NCI-H2081 (cell line): ENCODE measurements at regions not wholly inside any gene's neighbourhood (a gene's known extent, or its start where the extent isn't known, plus 50 kb on each side); places are given as distances from the start of the nearest gene placed in this dataset.

Experiments
- DNase-seq, 2 experiments: peaks; one replicate each; lab custom pipeline; 2025; lab: John Stamatoyannopoulos, UW

DNA sequence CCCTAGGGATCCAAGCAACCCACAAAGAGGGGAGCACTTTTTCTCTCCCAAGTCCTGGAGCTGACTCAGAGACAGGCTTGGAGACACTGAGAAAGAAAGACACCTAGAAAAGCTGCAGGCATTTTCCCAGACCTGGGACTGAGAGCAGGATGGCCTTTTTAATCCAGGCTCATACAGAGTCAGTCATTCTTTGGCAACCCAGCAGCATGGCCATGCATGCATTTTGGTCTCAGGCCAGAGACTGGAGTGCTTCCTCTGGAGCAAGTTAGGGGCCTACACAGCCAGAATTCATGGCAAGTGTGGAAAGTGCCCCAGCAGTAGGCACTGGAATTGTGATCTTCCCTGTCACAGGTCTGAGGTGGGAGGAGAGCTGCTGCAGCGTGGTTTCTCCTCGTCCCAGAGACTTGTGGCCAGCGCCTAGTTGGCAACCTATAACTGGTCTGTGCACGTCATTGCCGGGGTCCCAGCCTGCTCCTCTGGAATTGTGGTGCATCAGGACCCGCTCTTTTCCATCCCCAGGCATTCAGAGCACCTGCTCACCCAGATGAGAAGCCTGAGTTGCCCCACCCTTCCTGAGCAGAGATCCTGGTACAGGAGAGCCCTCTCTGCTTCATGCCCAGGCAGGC, 231.9 kb upstream of the RAB6C start:
- no peak for DNase-seq

DNA sequence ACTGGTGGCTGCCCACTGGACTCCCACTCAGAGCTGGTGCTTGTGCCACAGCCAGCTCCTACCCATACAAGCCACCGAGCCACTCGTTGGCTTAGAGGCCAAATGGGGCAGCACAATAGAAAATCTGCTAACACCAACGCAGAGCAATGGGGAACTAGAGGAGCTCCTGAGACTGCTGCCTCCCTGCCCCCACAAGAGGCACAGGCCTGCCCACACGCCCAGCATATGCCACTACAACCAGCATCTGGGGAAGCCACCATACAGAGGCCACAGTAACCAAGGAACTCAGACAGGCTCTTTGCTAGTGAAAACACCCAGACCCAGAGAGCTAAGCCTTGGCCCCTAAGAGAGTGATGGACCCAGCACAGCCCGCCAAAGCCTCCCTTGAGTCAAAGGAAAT, 231.2 kb upstream of the RAB6C start:
- no peak for DNase-seq

DNA sequence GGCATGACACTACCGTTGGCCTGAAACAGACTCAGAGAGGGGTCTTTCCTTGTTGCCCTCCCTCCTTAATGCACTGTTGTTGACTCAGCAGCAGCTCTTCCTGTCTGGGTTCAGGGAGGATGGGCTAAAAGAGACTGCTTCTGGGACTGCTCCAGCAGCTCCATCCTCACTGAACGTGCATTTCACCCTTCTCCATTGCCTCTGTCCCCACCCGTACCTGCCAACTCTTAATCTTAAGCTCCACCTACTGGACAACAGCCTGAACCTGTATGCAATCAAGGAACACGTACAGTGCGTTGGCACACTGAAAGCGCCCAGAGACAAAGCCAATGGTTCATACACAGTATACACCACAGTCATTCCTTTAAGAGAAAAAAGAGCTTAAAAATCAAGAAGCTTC, 230.8 kb upstream of the RAB6C start:
- peak in 1 of 2 experiments; percentile 5 for DNase-seq

DNA sequence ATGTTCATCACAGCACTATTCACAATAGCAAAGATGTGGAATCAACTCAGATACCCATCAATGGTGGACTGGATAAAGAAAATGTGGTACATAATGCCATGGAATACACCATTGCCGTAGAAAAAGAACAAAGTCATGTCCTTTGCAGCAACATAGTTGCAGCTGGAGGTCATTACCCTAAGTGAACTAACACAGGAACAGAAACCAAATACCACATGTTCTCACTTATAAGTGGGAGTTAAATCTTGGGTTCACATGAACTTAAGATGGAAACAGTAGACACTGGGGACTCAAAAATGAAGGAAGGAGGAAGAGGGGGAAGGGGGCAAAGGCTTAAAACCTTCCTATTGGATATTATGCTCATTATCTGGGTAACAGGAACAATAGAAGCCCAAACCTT, 228.1 kb upstream of the RAB6C start:
- DNase-seq = no peak

DNA sequence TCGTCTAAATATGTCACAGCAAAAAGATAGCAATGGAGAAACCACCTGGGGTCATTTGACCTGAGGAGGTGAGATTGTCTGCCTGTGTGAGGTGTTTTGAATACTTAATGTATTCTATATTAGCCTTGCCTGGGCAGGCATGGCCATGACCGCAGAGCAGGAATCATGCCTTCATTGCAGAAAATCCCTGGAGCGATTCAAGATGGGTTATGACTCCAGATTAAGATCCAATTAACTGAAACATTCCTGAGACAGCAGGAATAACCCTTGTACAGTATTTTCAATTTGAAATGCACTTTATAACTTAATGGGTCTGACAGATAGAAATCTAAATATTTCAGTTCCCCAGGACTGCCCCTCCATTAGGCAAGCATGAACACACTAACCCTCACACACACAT, 227.3 kb upstream of the RAB6C start:
- no peak for DNase-seq

DNA sequence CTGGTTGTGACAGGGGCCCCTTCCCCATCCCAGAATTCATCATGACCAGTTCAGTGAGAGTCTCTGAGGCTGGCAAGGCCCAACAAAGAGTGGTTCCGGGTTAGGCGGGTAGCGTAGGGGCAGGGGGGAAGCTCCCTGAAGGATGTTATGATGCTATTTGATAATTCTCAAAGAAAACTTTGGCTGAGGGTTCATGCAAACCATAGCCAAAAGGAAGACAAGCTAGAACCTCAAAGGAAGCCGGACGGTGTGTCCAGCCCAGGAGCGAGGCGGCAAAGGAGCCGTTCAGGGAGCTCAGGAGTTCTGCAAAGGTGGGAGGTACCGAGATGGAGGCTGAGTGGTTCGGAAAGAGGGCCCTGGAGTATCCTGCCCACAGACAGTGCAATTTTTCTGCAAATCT, 226.8 kb upstream of the RAB6C start:
- no peak for DNase-seq

DNA sequence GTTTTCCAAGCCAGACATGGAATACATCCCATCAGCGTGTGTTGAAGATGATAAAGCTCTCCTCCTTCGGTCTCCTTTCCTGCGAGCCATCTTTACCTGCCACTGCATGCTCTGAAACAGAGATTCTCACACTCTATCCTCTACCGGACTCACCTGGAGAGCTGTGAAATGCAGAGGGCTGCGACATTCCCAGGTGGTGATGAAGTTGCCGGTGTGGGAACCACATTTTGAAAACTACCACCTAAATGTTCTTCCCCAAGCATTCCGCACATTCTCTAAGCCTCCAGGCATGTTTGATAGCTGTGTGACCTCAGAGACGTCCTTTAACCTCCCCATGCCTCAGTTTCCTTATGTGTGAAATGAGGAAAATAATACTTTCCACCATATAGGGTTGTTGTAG, 226.2 kb upstream of the RAB6C start:
- no peak for DNase-seq

DNA sequence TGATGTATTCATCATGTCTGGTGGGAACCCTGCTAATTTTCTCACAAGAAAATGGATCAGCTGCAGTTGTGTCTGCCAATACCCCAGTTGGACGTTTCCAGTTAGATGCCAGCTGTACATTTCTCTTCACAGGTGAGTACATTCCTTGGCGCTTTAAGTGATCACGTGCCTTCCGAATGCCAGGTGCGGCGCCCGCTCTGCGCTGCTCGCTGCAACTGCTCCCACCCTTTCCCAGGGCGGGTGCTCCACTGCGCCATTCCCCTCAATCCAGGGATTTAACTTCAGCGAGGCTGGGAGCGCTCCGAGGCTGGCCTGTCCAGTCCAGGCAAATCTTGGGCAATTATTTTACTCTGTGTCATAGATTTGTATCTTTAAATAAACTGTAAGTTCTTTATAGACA, 225.0 kb upstream of the RAB6C start:
- DNase-seq = no peak

DNA sequence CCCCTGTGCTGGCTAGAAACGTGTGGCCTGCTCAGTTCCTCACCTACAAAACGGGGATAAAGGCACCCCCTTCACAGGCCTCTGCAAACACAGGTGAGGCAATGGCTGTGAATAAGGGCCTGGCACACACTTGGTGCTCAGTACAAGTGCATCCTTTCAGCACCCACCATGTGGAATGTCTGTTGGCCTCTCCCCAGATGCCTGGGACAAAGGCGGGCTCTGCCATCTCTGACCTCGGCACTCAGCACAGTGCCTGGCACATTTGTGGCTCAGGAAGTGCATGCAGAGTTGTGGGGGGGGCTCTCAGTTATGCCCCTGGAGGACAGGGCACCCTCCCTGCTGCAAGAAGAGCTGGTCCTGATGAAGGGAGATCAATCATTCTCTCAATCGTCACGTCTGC, 224.6 kb upstream of the RAB6C start:
- DNase-seq = no peak

DNA sequence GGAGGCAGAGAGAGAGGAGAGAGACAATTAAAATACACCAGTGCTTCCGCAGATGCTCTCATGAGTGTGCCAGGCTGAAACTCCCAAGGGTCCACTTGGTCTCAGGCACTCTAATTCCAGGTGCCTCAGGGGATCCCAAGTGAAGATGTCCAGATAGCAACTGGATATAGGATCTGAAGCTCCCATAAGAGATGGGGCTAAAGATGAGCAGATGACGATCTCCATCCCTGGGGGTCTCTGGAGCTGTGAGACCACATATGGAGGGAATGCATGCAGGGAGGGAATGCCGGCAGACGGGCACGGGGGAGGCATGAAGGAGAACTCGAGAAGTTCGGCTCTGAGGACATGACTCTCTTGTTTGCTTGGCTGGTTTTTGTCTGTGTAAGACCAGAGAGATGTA, 223.7 kb upstream of the RAB6C start:
- DNase-seq = no peak

DNA sequence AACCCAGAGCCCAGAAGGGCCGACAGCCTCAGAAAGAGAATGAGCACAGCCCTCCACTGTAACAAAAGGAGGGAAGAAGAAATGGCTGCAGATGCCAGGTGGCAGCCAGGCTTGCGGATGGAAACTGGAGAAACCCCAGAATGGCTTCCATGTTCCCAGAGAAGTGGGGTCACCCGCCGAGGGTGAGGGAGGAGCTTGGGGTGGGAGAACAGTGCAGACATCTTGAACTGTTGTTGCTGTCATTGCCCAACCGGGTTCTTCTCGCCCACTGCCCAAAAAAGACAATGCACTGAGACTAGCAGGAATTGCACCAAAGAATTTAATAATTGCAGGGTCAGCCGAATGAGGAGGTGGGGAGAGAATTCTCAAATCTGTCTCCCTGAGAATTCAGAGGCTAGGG, 223.2 kb upstream of the RAB6C start:
- no peak for DNase-seq

DNA sequence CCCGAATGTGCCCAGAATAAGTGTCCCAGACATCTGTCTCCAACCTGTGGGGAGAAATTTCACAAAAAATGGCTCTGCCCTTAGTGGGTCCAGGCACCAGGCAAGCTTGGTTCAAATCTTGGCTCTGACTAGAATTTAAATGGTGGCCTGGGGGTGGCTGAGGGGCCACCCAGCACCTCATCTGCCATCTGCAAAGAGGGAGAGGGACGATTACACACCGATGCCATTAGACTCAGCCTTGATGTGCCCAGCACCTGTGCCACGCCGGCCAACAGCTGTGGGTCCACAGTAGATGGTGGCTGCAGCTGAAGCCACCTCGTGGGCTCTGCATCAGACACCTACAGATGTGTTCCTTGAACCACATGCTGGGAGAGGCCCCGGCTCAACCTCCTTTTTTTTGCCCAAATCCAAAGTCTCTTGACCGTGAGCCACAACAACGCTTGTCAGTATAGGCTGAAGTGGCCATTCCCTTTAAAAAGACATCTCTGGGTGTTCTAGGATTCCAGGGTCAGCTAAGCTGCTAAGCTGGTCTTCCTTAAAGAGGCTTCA, 222.0 kb upstream of the RAB6C start:
- no peak for DNase-seq

DNA sequence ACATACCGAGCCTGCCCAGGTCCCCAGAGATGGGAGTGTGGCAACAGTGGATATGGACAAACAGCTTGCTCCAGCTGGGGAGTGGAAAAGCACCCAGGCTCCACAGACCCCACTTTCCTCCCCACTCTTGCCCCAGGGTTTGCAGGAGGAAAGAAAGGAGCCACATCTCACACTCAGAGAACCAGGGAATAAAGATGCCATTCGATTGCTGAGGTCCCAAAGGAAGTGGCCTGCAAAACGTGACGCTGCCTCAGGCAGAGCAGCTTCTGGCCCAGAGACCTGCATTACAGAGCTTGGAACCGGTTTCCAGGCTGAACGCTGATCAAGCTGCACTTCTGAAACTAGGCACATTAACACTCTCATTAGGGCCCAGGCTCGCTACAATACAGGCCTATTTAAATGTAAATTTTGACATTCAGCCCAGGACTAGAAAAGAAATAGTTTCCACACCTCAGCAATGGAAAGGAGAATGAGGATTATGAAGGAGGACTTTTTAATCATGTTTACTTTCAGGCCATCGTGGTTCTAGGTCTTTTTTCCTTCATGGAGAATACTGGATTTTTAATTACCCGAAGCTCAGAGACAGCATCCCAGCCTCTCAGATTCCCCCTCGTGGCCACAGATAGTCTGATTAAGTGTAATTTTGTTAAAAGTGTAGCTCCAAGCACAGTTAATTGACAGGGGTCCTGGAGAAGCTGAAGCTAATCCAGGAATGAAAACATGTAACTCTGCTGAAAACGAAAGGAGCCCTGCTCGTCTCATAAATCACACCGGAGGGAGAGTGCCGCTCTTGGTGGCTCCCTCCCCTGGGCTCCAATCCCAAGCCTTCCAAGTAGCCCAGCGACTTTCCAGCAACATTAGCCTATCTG, 221.3 kb upstream of the RAB6C start:
- DNase-seq = no peak

DNA sequence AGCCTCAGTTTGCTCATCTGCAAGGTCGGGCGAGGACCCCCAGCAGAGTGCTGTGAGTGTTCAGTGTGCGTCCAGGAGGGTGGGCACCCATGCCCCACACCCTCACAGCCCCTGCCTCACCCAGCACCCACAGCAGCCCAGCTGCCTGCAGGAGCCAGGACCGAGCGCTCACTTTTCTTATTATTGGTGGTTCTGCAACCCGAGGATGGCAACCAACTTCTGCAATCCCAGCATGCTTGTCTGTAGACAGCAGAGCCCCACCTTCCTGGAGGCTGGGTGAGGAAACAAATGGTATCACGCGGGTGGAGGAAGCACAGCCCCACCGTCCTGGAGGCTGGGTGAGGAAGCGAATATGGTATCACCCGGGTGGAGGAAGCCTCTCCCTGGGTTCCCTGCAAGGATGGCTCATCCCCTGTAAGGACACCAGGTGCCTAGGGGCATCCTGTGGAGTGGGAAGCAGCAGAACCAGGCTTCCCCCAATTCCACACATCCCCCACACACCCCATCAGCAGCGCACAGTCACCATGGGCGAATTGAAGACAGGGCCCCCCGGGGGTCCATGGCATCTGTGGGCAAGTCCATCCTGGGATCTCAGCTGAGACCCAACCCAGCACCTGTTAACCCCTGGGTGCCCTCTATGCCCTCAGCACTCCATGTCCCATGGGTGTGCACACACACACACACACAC, 220.5 kb upstream of the RAB6C start:
- no peak for DNase-seq

DNA sequence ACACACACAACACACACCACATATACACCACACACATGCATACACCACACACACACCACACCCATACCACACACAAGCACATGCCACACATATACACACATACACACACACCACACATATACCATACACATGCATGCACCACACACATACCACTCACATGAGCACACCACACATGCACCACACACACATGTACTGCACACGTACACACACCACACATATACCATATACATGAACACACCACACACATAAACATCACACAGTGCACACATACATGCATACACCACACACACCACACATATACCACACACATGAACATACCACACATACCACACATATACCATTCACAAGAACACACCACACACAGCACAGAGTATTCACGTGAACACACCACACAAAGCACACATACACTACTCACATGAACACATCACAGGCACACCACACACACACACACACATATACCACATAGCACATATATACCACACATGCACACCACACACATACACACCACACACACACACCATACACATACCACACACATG, 219.9 kb upstream of the RAB6C start:
- DNase-seq = no peak

DNA sequence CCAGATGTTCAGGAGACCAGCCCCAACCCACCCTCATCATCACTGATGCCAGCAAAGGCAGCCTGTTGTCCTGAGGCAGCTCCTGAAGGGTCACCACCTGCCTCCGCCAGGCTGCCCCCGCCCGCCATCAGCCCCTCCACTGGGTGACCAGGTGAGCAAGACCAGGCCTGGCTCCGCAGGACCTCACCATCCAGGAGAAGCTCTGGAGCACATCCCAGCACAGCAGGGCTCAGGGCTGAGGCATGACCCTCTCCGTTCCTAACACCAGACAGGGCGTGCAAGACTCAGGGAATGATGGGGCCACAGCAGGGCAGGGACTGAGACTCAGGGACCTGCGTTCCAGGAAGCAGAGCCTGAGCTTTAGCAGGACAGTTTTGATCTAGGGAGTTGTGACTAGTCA, 218.8 kb upstream of the RAB6C start:
- DNase-seq = no peak

DNA sequence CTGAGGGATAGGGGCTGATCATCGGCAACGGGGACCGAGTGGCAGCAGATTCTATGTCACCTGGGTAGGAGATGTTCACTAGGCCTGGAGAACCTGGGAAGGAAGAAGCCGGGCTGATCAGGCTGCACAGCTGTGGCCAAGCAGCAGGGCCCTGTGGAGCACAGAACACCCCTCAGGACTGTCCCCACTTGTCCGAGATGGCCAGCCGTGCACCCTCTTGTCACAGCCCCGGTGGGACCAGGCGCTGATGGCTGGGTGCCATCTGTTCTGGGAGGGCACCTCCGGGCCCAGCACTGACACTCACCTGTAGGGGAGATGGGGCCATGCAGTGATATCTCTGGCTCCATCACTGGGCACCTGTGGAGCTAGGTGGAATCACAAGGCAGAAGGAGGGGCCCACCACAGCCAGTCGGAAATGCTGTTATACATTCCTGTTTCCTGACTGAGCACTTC, 217.9 kb upstream of the RAB6C start:
- DNase-seq = no peak

DNA sequence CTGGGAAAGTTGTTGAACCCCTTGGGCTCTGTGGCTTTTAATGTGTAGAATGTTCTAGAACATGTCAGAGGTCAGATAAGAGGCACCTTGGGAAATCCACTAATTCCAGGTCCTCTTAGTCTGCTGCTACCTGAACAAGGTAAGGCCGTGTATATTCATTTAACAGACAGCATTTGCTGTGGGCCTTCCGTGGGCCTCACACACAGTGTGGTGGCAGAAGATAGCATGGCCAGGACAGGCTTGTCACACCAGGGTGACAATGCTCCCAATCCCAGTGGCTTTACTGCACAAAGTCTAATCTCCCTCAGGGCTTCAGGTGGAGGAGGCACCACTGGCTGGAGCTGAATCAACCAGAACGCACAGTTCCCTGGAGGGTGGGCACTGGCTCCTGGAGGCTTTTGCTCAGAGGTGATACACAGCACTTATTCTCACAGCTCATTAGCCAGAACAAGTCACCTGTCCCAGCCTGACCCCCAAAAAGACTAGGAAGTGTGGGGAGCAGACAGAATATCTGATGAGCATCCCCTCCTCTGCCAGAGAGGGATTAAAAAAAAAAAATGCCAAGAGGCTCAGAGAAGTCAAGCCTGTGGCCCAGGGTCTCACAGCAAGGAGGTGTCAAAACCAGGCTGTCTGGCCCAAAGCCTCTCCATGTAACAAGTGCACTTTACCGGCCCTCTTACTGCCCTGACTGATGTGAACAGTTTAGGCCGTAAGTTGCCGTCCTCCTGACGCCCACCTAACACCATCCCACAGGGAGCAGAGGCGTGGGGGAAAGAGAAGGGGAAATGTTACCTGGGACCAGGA, 216.9 kb upstream of the RAB6C start:
- DNase-seq = no peak

DNA sequence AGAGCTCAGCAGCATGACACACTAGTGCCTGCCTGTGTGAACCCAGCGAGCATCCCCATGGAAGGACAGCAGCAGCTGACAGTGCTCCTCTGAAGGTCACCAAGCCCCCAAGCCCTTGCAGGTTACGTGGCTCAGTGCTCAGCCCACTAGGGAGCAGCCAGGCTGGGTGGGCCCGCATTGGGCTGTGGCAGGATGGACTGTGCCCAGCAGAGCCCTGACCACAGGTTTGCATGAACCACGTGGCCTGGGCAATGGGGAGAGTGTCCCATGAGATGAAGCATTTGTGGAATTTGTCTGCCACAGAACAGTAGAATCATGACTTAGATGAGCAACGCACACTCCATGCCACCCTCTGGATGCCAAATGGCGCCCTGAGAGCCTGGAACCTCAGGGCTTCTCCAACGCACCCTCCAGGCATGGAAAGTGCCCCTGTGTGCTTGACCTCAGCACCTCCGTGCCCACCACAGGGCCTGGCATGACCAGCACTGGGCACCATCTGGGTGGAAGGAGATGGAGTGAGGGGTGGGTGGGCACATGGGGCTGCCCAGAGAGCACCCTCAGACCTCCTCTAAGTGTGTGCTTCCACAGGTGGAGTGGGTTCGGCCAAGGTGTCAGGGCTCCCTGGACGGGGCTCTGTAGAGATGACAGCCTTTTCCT, 216.1 kb upstream of the RAB6C start:
- no peak for DNase-seq

DNA sequence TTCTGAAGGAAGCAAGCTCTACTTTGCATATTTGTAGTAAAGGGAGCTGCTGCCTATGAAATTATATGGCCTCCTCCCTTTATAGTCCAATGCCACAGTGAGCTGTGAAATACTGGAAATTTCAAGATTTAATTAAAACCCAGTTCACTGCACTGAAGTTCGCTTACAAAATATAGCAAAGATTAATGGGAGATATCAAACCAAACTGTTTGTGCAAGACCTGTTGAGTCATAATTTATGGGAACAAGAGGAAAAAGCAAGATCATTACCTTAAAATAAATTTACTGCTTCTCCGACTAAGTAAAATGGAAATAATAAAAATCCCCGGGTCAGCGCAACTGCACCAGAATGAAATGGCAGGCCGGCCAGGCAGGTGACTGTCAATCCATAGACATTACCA, 215.5 kb upstream of the RAB6C start:
- no peak for DNase-seq
